ENCODE measurements at regions not wholly inside any gene's neighbourhood (a gene's known extent, or its start where the extent isn't known, plus 50 kb on each side); places are given as distances from the start of the nearest gene placed in this dataset.

- TF ChIP-seq CTCF (IDR thresholded peaks at IDR 0.05; ENCODE audit: extremely low read depth, insufficient read depth, missing control alignments) = no peak
- in situ Hi-C loops (cut with MboI; ENCODE audit: low pct_unique_long_range_greater_than_20kb, low sequenced_read_pairs, unreplicated experiment) = no loop called here
- no peak for DNase-seq (ENCODE audit: low spot score)
These were observed 101.6 kb upstream of the PRR23E start for GRCh38 chr3:127091376-127091775.

- in situ Hi-C loops (cut with MboI; ENCODE audit: low pct_unique_long_range_greater_than_20kb, low sequenced_read_pairs, unreplicated experiment) = no loop called here
- no peak for TF ChIP-seq CTCF (IDR thresholded peaks at IDR 0.05; ENCODE audit: extremely low read depth, insufficient read depth, missing control alignments)
- no peak for DNase-seq (ENCODE audit: low spot score)
These were observed 100.6 kb upstream of the PRR23E start for GRCh38 chr3:127092368-127092767.

- in situ Hi-C loops (cut with MboI; ENCODE audit: low pct_unique_long_range_greater_than_20kb, low sequenced_read_pairs, unreplicated experiment) = no loop called here
- DNase-seq (ENCODE audit: low spot score) = no peak
- TF ChIP-seq CTCF (IDR thresholded peaks at IDR 0.05; ENCODE audit: extremely low read depth, insufficient read depth, missing control alignments) = no peak
These were observed 100.2 kb upstream of the PRR23E start for GRCh38 chr3:127092776-127093175.

- no peak for TF ChIP-seq CTCF (IDR thresholded peaks at IDR 0.05; ENCODE audit: extremely low read depth, insufficient read depth, missing control alignments)
- DNase-seq (ENCODE audit: low spot score) = no peak
- in situ Hi-C loops (cut with MboI; ENCODE audit: low pct_unique_long_range_greater_than_20kb, low sequenced_read_pairs, unreplicated experiment) = no loop called here
These were observed 99.6 kb upstream of the PRR23E start for GRCh38 chr3:127093312-127093711.

GRCh38 chr3:127095774-127096173 lies 97.2 kb upstream of the PRR23E start:
- in situ Hi-C loops (cut with MboI; ENCODE audit: low pct_unique_long_range_greater_than_20kb, low sequenced_read_pairs, unreplicated experiment) = no loop called here
- TF ChIP-seq CTCF (IDR thresholded peaks at IDR 0.05; ENCODE audit: extremely low read depth, insufficient read depth, missing control alignments) = no peak
- no peak for DNase-seq (ENCODE audit: low spot score)

- no peak for DNase-seq (ENCODE audit: low spot score)
- TF ChIP-seq CTCF (IDR thresholded peaks at IDR 0.05; ENCODE audit: extremely low read depth, insufficient read depth, missing control alignments) = no peak
- in situ Hi-C loops (cut with MboI; ENCODE audit: low pct_unique_long_range_greater_than_20kb, low sequenced_read_pairs, unreplicated experiment) = no loop called here
These were observed 96.5 kb upstream of the PRR23E start for GRCh38 chr3:127096256-127097071.

Measured in GM13977 (cell line).